GM23248 (cell line): ENCODE measurements at regions not wholly inside any gene's neighbourhood (a gene's known extent, or its start where the extent isn't known, plus 50 kb on each side); places are given as distances from the start of the nearest gene placed in this dataset.

Experiments used
- DNase-seq: peaks from one replicate; pipeline ENCODE4 v3.0.0-alpha.2; 2015
- H2AFZ ChIP-seq: fragments of 200-600 bp; sonication (generic); 2 replicates; pipeline ENCODE4 v1.6.1; 2016; ENCODE audit warnings: antibody characterized with exemption
- H3F3A ChIP-seq: fragments of 200-600 bp; sonication (generic); 2 replicates; pipeline ENCODE4 v1.6.1; 2016; ENCODE audit warnings: mild to moderate bottlenecking, antibody characterized with exemption, mixed run types; ENCODE audit not compliant: insufficient read depth
- H3K27ac ChIP-seq: fragments of 200-600 bp; sonication (generic); 2 replicates; pipeline ENCODE4 v1.5.1; 2016; ENCODE audit warnings: mild to moderate bottlenecking
- H3K27me3 ChIP-seq: fragments of 200-600 bp; sonication (generic); replicated peaks from 2 replicates; pipeline ENCODE4 v1.6.1; 2016; ENCODE audit warnings: mild to moderate bottlenecking; ENCODE audit not compliant: insufficient read depth
- H3K36me3 ChIP-seq: fragments of 200-600 bp; sonication (generic); 2 replicates; pipeline ENCODE4 v1.6.1; 2016; ENCODE audit warnings: low read depth, mild to moderate bottlenecking
- H3K4me1 ChIP-seq: fragments of 200-600 bp; sonication (generic); 2 replicates; pipeline ENCODE4 v1.6.1; 2016; ENCODE audit warnings: mild to moderate bottlenecking; ENCODE audit not compliant: insufficient read depth
- H3K4me2 ChIP-seq: fragments of 200-600 bp; sonication (generic); one replicate; pipeline ENCODE4 v1.6.1; 2016; ENCODE audit warnings: mild to moderate bottlenecking; ENCODE audit not compliant: unreplicated experiment
- H3K4me3 ChIP-seq: fragments of 200-600 bp; sonication (generic); 2 replicates; pipeline ENCODE4 v1.5.1; 2016; ENCODE audit warnings: mild to moderate bottlenecking
- H3K79me2 ChIP-seq: fragments of 200-600 bp; sonication (generic); 2 replicates; pipeline ENCODE4 v1.6.1; 2016; ENCODE audit warnings: mild to moderate bottlenecking; ENCODE audit not compliant: insufficient read depth
- H3K9ac ChIP-seq: fragments of 200-600 bp; sonication (generic); 2 replicates; pipeline ENCODE4 v1.6.1; 2016; ENCODE audit warnings: mild to moderate bottlenecking
- H3K9me2 ChIP-seq: fragments of 200-600 bp; sonication (generic); 2 replicates; pipeline ENCODE4 v1.6.1; 2016; ENCODE audit warnings: mixed run types, mild to moderate bottlenecking, moderate library complexity; ENCODE audit not compliant: insufficient read depth
- H3K9me3 ChIP-seq: fragments of 200-600 bp; sonication (generic); one replicate; pipeline ENCODE4 v1.6.1; 2017; ENCODE audit warnings: low read depth
- H4K20me1 ChIP-seq: fragments of 200-600 bp; sonication (generic); 2 replicates; pipeline ENCODE4 v1.6.0; 2016; ENCODE audit not compliant: insufficient read depth
- EZH2 ChIP-seq: fragments of 200-600 bp; sonication (generic); IDR thresholded peaks from 2 replicates; pipeline ENCODE4 v1.6.1; 2018; ENCODE audit warnings: antibody characterized with exemption, mild to moderate bottlenecking; ENCODE audit not compliant: insufficient read depth, poor library complexity, severe bottlenecking
- EZH2phosphoT487 ChIP-seq: fragments of 200-600 bp; sonication (generic); IDR thresholded peaks from 2 replicates; pipeline ENCODE4 v1.6.1; 2018; ENCODE audit warnings: antibody characterized with exemption, moderate library complexity, mild to moderate bottlenecking, low read depth; ENCODE audit not compliant: insufficient read depth
- WGBS, 2 experiments: methylation state at CpG; one replicate each; pipeline ENCODE4 v1.1.6; 2015 to 2017; ENCODE audit warnings: low lambda C conversion rate in 2 of 2, low coverage in 1 of 2; ENCODE audit errors: missing lambda C conversion rate in 2 of 2; 5-methylcytosine and 5-hydroxymethylcytosine counted together
- in situ Hi-C: fragments of 300-500 bp; cut with MboI; formaldehyde crosslinking; loops from 2 replicates; pipeline ENCODE4 v1.15.0; 2020

GRCh38 chr7:9822458-9823290 is 1151.0 kb upstream of the PHF14 start:
- Histone ChIP-seq H3K4me3 (no peak overlapping the region), H3K79me2 (no peaks in the 10 kb centered on the region), H3K27ac (no peak overlapping the region), H3K9ac (no peak overlapping the region), H3K9me3 (no peaks in the 10 kb centered on the region), H3K4me2 (no peak overlapping the region), H4K20me1 (no peaks in the 10 kb centered on the region), H3F3A (no peaks in the 10 kb centered on the region), H2AFZ (no peak overlapping the region), H3K36me3 (no peaks in the 10 kb centered on the region), H3K27me3 (no peaks in the 10 kb centered on the region), H3K4me1 (no peaks in the 10 kb centered on the region), H3K9me2 (no peaks in the 10 kb centered on the region)
- in situ Hi-C loops, result no loop called here
- no peak for TF ChIP-seq EZH2phosphoT487
- no peak for TF ChIP-seq EZH2
- no peak for DNase-seq
- 34 to 48% methylated on average over 20 of the region's 20 CpGs for WGBS, 2 experiments

DNA sequence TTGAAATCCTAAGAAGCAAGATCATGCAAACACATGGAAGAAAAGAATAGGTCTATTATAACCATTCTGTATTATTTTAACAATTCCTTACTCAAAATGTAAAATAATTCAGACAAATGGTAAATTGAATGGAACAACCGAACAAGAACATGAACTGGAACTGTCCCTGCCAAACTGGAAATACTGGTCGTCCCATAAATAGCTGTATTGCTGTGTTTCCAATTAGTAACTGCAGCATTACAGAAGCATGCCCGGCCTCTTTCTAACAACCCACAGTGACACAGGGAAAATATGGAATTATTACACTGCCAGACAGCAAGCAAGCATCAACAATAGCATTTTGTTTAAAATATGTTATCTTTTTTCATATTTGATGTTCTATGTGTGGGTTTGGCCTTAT is 1138.5 kb upstream of the PHF14 start:
- H3K27ac ChIP-seq, result no peak overlapping the region
- in situ Hi-C loops, result no loop called here
- no peak for DNase-seq
- no peaks in the 10 kb centered on the region for H4K20me1 ChIP-seq
- H3K4me2 ChIP-seq, result no peak overlapping the region
- H3K4me3 ChIP-seq, result no peak overlapping the region
- H3F3A ChIP-seq, result no peaks in the 10 kb centered on the region
- H3K9me3 ChIP-seq, result peaks cover 12% of the 10 kb centered on the region
- H3K9ac ChIP-seq, result no peak overlapping the region
- H2AFZ ChIP-seq, result no peak overlapping the region
- no peaks in the 10 kb centered on the region for H3K4me1 ChIP-seq
- no peaks in the 10 kb centered on the region for H3K36me3 ChIP-seq
- no peak for TF ChIP-seq EZH2
- TF ChIP-seq EZH2phosphoT487, result no peak
- H3K27me3 ChIP-seq, result no peaks in the 10 kb centered on the region
- 5 to 6% methylated on average over 3 of the region's 3 CpGs for WGBS, 2 experiments
- H3K79me2 ChIP-seq, result no peaks in the 10 kb centered on the region
- H3K9me2 ChIP-seq, result no peaks in the 10 kb centered on the region

- in situ Hi-C loops, result no loop called here
- Histone ChIP-seq H3K27me3 (no peaks in the 10 kb centered on the region), H3K4me2 (no peak overlapping the region), H3K4me3 (no peak overlapping the region), H3K27ac (no peak overlapping the region), H3K36me3 (no peaks in the 10 kb centered on the region), H3K79me2 (no peaks in the 10 kb centered on the region), H2AFZ (no peak overlapping the region), H3K9me3 (peaks cover 2% of the 10 kb centered on the region), H3K9me2 (no peaks in the 10 kb centered on the region), H3K9ac (no peak overlapping the region), H3F3A (no peaks in the 10 kb centered on the region), H4K20me1 (no peaks in the 10 kb centered on the region), H3K4me1 (no peaks in the 10 kb centered on the region)
- no peak for DNase-seq
- WGBS, 2 experiments, result 12 to 13% methylated on average over 1 of the region's 1 CpG
- TF ChIP-seq EZH2phosphoT487 (no peak), EZH2 (no peak)
Measured at GRCh38 chr7:9836671-9837070, 1137.0 kb upstream of the PHF14 start.

GRCh38 chr7:9842301-9842700 is 1131.4 kb upstream of the PHF14 start:
- WGBS, 2 experiments, result 27 to 29% methylated on average over 2 of the region's 2 CpGs
- Histone ChIP-seq H3K27me3 (no peaks in the 10 kb centered on the region), H3K4me2 (no peak overlapping the region), H3K27ac (no peak overlapping the region), H3K4me1 (no peaks in the 10 kb centered on the region), H3K9me2 (no peaks in the 10 kb centered on the region), H3K9ac (no peak overlapping the region), H3F3A (no peaks in the 10 kb centered on the region), H3K36me3 (no peaks in the 10 kb centered on the region), H3K79me2 (no peaks in the 10 kb centered on the region), H4K20me1 (no peaks in the 10 kb centered on the region), H2AFZ (no peak overlapping the region), H3K9me3 (no peaks in the 10 kb centered on the region), H3K4me3 (no peak overlapping the region)
- no peak for TF ChIP-seq EZH2phosphoT487
- TF ChIP-seq EZH2, result no peak
- no peak for DNase-seq
- in situ Hi-C loops, result no loop called here

GRCh38 chr7:9846902-9847301 is 1126.8 kb upstream of the PHF14 start:
- Histone ChIP-seq H3K9me3 (peaks cover 5% of the 10 kb centered on the region), H3K27ac (no peak overlapping the region), H3K4me3 (no peak overlapping the region), H3K9me2 (no peaks in the 10 kb centered on the region), H3F3A (no peaks in the 10 kb centered on the region), H2AFZ (no peak overlapping the region), H3K79me2 (no peaks in the 10 kb centered on the region), H4K20me1 (no peaks in the 10 kb centered on the region), H3K9ac (no peak overlapping the region), H3K36me3 (no peaks in the 10 kb centered on the region), H3K4me1 (no peaks in the 10 kb centered on the region), H3K27me3 (no peaks in the 10 kb centered on the region), H3K4me2 (no peak overlapping the region)
- no peak for TF ChIP-seq EZH2
- in situ Hi-C loops, result no loop called here
- DNase-seq, result no peak
- WGBS, 2 experiments, result 20 to 33% methylated on average over 3 of the region's 3 CpGs
